Uterus (tissue), 2 donors: ENCODE measurements at regions not wholly inside any gene's neighbourhood (a gene's known extent, or its start where the extent isn't known, plus 50 kb on each side); places are given as distances from the start of the nearest gene placed in this dataset.

Experiments
- CTCF ChIP-seq, 4 experiments: fragments of 200-600 bp in 2 of 4; fragments of 450-650 bp in 2 of 4; sonication (generic) in 2 of 4; IDR thresholded peaks; one replicate each; pipeline ENCODE4 v1.5.1; 2016 to 2019; ENCODE audit warnings: antibody characterized with exemption in 4 of 4, mild to moderate bottlenecking in 2 of 4, moderate library complexity in 1 of 4
- POLR2A ChIP-seq, 2 donors: fragments of 450-650 bp; IDR thresholded peaks; one replicate each; pipeline ENCODE4 v1.6.1; 2016; ENCODE audit warnings: antibody characterized with exemption in 2 of 2, mild to moderate bottlenecking in 1 of 2, moderate library complexity in 1 of 2

DNA sequence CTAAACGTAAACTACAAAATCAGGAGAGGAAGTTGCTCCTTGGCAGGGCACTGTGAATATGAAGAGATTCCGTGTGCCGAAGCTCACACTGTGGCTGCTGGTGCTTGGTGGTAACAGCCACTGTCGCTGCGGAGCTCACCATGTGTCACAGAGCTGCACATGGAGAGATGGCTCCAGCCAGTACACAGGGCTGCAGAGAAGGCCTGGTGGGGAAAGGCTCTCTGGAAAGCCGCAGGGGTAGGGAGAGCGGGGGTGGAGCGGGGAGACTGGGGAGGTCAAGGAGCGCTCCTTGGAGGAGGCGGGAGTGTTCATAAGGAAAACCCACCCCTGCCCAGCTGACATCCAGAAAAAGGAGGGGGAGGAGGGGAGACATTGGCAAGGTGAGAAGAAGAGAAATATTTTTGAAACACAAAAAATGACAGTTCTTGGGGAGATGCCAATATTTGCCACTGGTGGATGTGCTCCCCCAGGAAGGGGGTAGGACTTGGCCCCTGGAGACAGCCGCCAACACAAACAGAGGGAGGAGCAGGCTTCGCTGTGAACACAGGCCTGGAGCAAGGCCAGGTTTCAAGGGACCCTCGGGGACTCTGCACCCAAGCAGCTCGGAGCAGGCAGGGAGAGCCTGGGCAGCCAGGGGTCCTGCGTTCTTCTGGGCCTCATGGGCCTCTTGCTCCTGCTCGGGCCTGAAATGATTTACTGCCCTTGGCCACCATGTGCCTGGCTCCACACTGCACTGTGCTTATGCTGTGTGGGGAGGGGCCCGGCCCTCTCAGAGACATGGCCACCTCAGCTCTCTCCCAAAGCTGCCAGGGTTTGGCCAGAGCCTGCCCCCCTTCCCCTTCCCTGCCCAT lies 102.6 kb upstream of the GLI2 start:
- TF ChIP-seq POLR2A (IDR thresholded peaks at IDR 0.05) (no peak), CTCF (IDR thresholded peaks at IDR 0.05) (no peak)
